RWPE1 (cell line): ENCODE measurements at regions not wholly inside any gene's neighbourhood (a gene's known extent, or its start where the extent isn't known, plus 50 kb on each side); places are given as distances from the start of the nearest gene placed in this dataset.

Experiments used
- CTCF ChIA-PET: fragments of 350-600 bp; sonication (Branson Sonifier 250); formaldehyde crosslinking; extraction: SDS; loops from one replicate; lab custom pipeline; 2021; lab: Yijun Ruan, JAX
- POLR2A ChIA-PET: fragments of 400-600 bp; formaldehyde crosslinking; extraction: SDS; loops from one replicate; lab custom pipeline; 2020; ENCODE audit warnings: antibody characterized with exemption; ENCODE audit not compliant: low non-redundant PET; lab: Yijun Ruan, JAX
- DNase-seq: peaks from one replicate; pipeline ENCODE4 v3.0.0; 2012; ENCODE audit warnings: low spot score
- H3K27ac ChIP-seq: fragments of 450-650 bp; 2 replicates; pipeline ENCODE4 v1.5.1; 2017
- TF ChIP-seq, protein P1 (sequence below): fragments of 450-650 bp; conservative IDR thresholded peaks from 2 replicates; pipeline ENCODE4 v1.5.1; 2017; ENCODE audit warnings: low read depth, mild to moderate bottlenecking

DNA sequence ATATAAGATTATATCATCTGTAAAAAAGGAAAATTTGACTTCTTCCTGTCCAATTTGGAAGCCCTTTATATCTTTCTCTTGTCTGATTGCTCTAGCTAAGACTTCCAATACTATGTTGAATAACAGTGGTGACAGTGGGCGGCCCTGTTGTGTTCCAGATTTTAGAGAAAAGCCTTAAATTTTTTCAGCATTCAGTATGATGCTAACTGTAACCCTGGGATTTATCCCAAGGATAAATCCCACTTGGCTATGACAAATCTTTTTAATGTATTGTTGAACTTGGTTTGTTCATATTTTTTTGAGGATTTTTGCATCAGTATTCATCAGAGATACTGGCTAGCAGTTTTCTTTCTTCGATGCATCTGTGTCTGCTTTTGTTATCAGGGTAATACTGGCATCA, 217.2 kb upstream of the ARSJ start:
- H3K27ac ChIP-seq, result no peak overlapping the region
- CTCF ChIA-PET, result interaction anchor here (0.6 to 0.7 kb wide), 2 partner anchors 182 to 766 kb away, joined by 3 read pairs; no protein-coding TSS in a partner anchor
- no peak for DNase-seq
- TF ChIP-seq, protein P1, sequence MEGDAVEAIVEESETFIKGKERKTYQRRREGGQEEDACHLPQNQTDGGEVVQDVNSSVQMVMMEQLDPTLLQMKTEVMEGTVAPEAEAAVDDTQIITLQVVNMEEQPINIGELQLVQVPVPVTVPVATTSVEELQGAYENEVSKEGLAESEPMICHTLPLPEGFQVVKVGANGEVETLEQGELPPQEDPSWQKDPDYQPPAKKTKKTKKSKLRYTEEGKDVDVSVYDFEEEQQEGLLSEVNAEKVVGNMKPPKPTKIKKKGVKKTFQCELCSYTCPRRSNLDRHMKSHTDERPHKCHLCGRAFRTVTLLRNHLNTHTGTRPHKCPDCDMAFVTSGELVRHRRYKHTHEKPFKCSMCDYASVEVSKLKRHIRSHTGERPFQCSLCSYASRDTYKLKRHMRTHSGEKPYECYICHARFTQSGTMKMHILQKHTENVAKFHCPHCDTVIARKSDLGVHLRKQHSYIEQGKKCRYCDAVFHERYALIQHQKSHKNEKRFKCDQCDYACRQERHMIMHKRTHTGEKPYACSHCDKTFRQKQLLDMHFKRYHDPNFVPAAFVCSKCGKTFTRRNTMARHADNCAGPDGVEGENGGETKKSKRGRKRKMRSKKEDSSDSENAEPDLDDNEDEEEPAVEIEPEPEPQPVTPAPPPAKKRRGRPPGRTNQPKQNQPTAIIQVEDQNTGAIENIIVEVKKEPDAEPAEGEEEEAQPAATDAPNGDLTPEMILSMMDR, result no peak
- POLR2A ChIA-PET, result no interaction called here

DNA sequence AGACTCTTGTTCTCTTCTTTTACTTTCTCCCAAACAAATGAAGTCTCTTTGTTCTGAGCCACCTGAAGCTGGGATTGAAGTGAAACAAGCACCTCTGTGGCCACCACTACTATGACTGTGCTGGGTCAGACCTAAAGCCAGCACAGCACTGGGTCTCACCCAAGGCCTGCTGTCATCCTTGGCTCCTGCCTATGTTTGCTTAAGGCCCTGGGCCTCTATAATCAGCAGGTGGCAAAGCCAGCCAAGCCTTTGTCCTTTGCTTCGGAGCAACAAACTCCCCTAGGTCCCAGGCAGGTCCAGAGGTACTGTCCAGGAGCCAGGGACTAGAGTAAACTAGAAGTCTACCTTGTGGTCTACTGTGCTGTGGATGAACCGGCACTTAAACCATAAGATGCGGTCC, 220.6 kb upstream of the ARSJ start:
- CTCF ChIA-PET, result no interaction called here
- no peak for DNase-seq
- POLR2A ChIA-PET, result no interaction called here
- H3K27ac ChIP-seq, result no peak overlapping the region
- TF ChIP-seq, protein P1, result no peak

DNA sequence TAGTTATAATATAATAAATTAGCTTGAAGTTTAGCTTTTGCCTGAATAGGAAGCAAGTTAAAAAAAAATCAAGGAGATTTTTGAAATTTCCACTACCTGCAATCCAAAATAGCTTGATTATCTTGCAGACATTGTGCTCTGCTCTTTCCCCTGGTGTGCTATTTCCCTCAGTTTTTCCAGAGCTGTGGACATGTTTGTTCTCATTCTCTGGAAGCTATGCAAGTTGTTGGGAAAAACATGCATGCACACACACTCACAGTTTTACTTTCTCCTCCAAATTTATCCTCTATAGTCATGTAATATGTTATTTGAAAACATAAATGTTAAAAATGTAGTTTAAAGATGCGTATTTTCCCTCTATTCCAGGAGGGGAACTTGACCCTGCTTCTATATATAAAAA, 225.8 kb upstream of the ARSJ start:
- TF ChIP-seq, protein P1, result no peak
- no peak for DNase-seq
- ChIA-PET POLR2A (no interaction called here), CTCF (no interaction called here)
- H3K27ac ChIP-seq, result no peak overlapping the region

DNA sequence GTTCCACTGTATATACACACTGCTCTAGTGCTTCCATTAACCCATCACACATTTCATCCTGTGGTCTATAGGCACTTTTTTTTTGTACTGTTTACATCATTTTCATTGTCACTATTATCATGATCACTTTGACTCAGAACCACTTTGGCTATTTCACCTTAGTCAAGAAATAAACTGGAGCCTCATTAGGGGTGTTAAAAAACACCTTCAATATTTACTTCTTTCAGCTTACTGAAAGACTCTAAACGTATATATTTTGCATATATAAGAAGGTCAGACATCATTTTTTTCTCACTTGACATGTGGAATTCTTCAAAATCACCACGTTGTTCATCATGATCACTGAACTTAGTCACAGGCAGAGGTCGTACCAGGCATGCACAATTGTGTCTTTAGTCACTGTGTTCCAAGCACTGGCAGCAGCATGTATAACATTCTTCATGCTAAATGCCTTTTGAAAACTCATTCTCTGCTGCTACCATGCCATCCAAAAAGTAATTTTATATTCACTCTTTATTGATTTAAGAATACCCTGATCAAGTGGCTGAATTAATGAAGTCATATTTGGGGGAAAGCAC, 229.2 kb upstream of the ARSJ start:
- TF ChIP-seq, protein P1, result no peak
- ChIA-PET POLR2A (no interaction called here), CTCF (interaction anchor here (1.0 kb wide), 1 partner anchor 170 kb away, joined by 3 read pairs; no protein-coding TSS in a partner anchor)
- no peak overlapping the region for H3K27ac ChIP-seq
- DNase-seq, result no peak

DNA sequence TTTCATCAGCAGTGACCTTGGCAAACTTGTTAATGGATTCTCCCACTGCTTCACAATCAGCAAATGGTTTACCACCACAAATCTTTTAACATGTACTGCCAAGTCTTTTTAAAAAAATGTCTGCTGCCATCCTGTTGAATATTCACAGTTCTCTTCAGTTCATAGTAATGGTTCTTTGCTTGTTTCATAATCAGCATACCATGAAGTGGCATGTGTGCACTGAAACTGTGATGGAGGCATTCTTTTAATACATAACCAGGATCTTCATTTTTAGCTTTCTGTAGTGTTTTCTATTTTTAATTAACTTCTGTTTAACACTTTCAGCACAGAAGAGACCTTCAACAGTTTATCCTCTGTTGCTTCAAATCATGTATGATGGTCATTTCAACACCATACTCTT, 230.1 kb upstream of the ARSJ start:
- CTCF ChIA-PET, result no interaction called here

DNA sequence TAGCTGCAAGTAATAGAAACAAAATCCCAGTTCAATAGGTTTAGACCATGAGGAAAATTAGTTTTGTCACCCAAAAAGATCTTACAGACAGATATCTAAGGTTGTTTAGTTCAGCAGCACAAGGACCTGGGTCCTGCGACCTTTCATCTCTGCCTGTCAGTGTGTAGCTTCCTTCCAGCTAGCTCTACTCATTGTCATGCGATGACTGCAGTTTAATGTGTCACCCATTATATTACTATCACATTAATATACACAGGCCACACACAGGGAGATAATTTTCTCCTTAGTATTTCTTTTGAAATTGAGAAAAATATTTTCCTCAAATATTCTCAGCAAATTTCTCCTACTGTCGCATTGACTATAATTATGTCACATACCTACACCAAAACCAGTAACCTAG, 232.1 kb upstream of the ARSJ start:
- TF ChIP-seq, protein P1, result no peak
- CTCF ChIA-PET, result interaction anchor here (0.7 kb wide), 1 partner anchor 869 kb away, joined by 3 read pairs; no protein-coding TSS in a partner anchor
- POLR2A ChIA-PET, result no interaction called here
- no peak for DNase-seq
- no peak overlapping the region for H3K27ac ChIP-seq

More for the DNA sequence above, 230.1 kb upstream of the ARSJ start:
- H3K27ac ChIP-seq, result no peak overlapping the region
- TF ChIP-seq, protein P1, result no peak
- DNase-seq, result no peak
- POLR2A ChIA-PET, result no interaction called here
